SH-SY5Y (cell line): ENCODE measurements at regions not wholly inside any gene's neighbourhood (a gene's known extent, or its start where the extent isn't known, plus 50 kb on each side); places are given as distances from the start of the nearest gene placed in this dataset.

Source experiments
- GATA2 ChIP-seq: IDR thresholded peaks from 2 replicates; pipeline ENCODE4 v1.6.1; 2011; ENCODE audit warnings: mild to moderate bottlenecking, low read depth, low read length
- GATA3 ChIP-seq: IDR thresholded peaks from 2 replicates; pipeline ENCODE4 v1.6.1; 2011; ENCODE audit warnings: low read depth, mild to moderate bottlenecking, low read length, moderate library complexity

DNA sequence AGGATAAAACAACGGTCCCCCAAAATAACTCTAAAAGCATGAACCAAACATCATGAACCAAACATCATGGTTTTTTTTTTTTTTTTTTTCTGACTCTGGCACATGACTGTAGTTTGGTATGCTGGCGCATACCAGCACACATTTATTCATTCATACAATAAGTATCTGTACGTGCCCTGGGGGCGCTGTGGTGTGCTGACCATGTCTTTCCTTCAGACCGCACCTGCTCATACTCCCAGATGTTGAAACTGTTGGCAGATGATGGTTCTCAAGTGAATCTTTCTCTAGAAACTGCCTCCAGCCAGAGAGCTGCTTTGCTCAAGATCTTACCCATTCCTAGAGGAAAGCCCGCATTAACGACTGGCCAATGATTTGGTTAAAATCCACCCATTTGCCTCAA, 114.7 kb upstream of the ANKRD30A start:
- TF ChIP-seq GATA3, result no peak
- TF ChIP-seq GATA2, result no peak
